GM21360 (cell line): ENCODE measurements at regions not wholly inside any gene's neighbourhood (a gene's known extent, or its start where the extent isn't known, plus 50 kb on each side); places are given as distances from the start of the nearest gene placed in this dataset.
A peak's percentile ranks its signal among the peaks of the same experiment; 100 is the strongest.
"Not testable (repeated sequence)": the region's sequence is repeated elsewhere in the genome, so short reads cannot be mapped to it uniquely, and the experiment has no call there.

Experiments used
- ATAC-seq: cut with Tn5 transposase; IDR thresholded peaks from one replicate; pipeline ENCODE4 v1.9.1; 2021; ENCODE audit warnings: mild to moderate bottlenecking, moderate library complexity; ENCODE audit not compliant: unreplicated experiment

DNA sequence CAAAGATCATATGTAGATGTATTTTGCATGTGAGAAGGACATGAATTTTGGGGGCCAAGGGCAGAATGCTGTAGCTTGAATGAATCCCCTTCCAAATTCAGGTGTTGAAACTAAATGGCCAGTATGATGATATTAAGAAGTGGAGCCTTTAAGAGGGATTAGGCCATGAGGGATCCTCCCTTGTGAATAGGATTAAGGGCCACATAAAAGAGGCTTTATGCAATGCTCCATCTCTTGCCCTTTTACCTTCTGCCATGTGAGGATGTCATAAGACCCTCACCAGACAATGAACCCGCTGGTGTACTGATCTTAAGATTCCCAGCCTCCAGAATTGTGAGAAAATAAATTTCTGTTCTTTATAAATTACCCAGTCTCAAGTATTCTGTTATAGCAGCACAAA lies 206.1 kb downstream of the YTHDC2 start:
- no peak for ATAC-seq

DNA sequence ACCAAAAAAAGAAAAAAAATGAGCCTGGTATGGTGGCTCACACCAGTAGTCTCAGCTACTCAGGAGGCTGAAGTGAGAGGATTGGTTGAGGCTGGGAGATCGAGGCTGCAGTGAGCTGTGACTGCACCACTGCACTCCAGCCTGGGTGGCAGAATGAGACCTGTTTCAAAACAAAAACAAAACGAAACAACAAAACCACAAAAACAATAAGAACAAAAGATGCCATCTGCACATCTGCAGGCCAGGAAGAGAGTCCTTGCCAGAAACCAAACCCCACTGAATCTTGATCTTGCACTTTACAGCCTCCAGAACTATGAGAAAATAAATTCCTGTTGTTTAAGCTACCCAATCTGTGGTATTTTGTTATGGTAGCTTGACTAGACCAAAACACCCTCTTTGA lies 207.7 kb downstream of the YTHDC2 start:
- no peak for ATAC-seq

DNA sequence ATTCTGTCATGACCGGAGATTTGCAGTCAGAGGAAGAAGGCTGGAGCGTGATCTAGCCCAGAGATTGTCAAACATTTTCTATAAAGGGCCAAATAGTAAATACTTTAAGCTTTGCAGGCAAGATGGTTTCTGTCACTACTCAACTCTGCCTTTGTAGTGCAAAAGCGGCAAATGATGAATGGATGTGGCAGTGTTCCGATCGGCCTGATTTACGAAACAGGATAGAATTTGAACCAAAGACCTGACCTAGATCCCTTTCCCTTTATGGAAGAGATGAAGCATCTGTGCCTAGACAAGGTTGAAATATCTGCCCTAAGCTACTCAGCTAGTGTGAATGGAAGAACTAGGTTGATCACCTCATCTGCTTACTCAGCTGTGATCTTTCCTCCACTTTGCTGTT lies 209.5 kb downstream of the YTHDC2 start:
- no peak for ATAC-seq

DNA sequence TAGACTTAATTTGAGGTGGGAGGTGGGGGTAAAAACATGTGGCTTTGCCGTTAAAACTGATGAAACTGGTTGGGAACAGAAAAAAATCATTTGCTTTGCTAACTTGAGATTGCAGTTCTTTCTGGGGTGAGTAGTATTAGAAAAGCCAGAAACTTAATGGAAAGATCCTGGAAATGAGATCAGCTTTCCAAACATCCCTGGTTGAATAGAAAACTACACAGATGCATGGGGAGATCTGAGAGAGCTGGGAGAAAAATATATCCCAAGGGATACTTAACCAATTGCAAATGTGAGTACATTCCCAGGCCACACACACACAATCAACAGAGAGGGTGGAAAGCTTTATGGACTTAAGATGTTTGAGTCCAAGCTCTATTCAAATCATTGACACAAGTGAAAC lies 222.3 kb downstream of the YTHDC2 start:
- ATAC-seq, result no peak

DNA sequence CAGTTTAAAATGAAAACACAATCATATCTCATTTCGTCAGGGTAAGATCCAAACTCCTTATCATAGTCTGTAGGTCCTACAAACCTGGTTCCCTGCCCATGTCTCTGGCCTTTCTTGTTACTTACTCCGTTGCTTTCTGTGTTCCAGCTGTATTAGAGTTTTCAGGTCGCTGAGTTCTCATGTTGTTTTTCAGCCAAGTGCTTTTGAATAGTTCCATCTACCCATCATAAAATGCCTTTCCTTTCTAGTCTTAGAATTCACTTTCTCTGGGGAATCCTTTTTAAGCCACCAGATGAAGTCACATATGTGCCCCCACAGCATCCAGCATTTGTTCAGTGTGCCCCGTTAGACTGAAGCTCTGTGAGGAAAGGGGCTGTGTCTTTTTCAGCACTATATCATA lies 228.7 kb downstream of the YTHDC2 start:
- ATAC-seq, result no peak

DNA sequence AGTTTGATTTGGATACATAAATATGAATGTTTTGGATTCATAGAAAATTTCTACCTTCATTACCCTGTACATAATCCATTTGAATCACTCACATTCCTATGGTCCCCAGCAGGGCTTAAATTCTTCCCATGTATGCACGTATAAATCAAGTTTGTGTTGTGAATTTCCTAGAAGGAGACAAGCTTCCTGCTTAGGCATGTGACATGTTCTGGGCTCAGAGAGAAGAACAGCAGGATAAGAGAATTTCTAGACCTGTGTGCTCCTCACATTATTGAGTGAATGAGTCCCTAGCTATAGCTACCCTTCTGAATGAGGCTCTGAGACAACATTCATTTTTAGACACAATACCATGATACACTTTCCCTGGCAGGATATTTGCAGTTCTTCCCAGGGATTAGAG lies 229.1 kb downstream of the YTHDC2 start:
- no peak for ATAC-seq

DNA sequence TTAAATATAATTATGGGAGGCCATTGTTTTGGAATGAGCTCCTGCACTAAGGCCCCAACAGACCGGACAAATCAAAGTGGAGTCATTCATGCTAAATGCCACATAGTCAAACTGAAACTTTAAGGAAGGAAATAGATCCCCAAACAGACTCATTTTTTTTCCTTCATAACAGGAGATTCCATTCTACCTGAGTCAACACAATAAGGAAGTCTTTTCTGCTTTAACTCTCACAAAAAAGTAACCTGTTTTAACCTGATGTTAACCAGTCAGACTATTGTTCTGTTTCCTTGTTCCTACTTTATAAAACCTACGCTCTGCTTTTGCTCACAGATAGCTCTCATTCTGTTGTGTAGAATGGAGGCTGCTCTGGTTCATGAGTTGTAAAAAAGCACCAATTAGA lies 234.9 kb downstream of the YTHDC2 start:
- no peak for ATAC-seq

DNA sequence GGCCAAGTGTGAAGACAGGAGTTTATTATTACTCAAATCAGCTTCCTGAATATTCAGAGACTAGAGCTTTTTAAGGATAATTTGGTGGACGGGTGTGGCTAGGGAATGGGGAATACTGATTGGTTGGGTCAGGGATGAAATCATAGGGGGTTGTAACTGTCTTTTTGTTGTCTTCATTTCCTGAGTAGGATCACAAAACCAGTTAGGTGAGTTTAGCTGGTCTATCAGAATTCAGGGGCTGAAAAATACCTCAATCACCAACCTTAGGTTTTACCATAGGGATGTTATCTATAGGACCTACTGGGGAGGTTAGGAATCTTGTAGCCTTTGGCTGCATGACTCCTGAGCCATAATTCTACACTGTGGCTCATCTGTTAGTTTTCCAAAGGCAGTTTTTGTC lies 235.8 kb downstream of the YTHDC2 start:
- no peak for ATAC-seq

DNA sequence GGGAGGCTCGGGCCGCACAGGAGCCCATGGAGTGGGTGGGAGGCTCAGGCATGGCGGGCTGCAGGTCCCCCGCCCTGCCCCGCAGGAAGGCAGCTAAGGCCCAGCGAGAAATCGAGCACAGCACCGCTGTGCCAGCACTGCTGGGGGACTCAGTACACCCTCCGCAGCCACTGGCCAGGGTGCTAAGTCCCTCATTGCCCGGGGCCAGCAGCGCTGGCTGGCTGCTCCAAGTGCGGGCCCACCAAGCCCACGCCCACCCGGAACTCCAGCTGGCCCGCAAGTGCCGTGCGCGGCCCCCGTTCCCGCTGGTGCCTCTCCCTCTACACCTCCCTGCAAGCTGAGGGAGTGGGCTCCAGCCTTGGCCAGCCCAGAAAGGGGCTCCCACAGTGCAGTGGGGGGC lies 239.7 kb downstream of the YTHDC2 start:
- ATAC-seq, result not testable (repeated sequence)

DNA sequence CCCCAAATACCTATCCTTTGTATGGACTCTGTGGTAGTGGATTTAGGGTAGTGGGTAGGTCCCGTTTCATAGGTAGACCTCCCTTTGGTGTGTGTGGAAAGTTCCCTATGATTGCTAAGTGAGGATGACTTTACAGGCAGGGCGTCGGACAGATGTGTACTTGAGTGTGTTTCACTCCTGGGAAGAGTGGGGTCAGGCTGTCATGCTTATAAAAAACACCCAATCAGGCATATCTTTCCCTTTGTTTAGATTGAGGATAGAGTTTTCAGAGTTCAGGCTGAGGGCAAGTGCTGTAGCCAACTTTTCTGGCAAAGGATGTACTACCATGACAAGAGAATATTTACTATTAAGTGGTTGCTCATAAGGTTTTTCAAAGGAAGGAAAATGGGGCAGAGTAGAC lies 242.0 kb downstream of the YTHDC2 start:
- ATAC-seq, result no peak

DNA sequence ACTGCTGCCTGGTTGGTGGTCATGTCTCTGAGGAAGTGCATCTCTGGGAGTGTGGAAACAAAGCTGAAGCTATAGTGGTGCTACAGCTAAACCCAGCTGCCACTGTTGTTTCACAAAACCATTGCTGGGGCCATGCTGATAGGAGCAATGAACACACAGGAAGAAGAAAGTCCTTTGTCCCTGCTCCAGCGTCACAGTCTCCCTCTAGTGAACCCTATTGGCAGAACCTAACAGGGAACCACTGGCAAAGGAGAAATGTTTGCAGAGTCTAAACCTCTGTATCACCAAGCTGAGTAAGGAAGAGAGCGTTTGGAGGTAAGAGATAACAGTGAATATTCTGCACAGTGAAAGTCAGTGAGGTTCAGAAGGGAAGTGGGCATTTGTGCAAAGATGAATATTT lies 244.0 kb downstream of the YTHDC2 start:
- ATAC-seq, result no peak

DNA sequence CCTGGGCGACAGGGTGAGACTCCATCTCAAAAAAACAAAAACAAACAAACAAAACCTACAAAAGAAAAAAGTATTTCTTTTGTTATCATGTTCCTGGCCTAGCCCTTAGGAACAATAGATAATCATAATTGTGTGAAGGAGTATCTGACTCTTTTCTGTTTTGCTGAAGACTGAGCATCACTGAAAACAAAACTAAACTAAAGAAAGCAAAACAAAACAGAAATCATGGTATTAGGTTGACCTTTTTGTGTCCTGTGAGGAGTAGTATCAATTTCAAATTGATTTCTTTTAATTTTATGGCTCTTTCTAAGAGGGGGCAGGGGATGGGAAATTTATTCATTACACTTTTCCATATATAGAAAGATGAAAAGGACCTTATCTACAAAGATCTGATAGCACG lies 246.0 kb downstream of the YTHDC2 start:
- no peak for ATAC-seq

DNA sequence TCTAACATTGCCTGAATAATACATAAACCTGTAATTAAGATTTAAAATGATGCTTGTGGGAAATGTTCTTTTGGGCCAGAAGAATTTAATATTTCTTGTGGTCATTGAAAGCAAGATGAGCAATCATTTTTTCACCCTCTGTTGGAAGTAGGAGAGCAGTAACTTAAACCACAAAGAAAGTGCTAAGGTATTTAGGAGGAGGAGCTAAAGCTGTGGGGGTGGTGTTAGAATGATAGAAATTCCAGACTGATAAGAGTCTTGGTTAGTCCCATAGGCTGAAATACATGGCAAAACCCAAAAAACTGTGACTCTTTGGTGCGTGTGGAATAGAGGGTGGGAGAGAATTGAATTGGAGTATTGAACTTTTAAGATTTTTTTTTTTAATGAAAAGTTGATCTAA lies 247.0 kb downstream of the YTHDC2 start:
- no peak for ATAC-seq

DNA sequence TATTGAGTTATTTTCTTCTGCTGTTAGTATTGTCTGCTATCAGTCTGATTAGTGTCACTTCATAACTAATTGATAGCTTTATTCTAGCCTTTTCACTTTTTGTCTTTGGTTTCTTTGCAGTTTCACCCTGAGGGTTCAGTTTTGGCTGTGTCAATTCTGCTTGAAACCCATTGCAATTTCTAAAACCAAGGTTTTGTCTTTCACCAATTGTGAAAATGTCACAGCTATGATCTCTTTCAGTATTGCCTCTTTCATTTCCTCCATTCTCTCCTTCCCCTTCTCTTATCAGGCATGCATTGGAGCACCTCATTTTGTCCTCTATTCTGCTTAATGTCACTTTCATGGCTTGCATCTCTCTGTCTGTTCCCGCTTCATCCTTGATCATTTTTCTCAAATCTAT lies 248.1 kb downstream of the YTHDC2 start:
- no peak for ATAC-seq

DNA sequence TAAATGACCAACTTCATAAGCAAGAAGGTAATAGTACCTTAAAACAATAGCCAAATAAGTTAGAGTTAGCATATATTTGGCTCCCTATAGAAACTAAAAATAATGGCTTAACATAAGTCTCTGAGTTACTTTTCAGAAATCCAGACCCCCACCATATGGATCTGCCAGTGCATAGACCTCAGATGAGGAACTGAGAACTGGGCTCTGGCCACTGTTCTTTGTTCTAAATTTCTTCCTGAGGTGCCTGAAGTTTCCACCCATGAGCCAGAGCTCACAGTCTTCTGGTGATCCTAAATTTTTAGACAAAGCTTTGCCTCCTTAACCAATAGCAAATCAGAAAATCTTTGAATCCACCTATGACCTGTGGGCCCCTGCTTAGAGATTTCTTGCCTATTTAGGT lies 250.9 kb downstream of the YTHDC2 start:
- no peak for ATAC-seq

DNA sequence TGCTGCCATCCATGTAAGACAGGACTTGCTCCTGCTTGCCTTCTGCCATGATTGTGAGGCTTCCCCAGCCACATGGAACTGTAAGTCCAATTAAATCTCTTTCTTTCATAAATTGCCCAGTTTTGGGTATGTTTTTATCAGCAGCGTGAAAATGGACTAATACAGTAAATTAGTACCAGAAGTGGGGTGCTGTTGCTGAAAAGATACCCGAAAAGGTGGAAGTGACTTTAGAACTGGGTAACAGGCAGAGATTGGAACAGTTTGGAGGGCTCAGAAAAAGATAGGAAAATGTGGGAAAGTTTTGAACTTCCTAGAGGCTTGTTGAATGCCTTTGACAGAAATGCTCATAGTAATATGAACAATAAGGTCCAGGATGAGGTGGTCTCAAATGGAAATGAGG lies 253.3 kb downstream of the YTHDC2 start:
- ATAC-seq, result not testable (repeated sequence)

DNA sequence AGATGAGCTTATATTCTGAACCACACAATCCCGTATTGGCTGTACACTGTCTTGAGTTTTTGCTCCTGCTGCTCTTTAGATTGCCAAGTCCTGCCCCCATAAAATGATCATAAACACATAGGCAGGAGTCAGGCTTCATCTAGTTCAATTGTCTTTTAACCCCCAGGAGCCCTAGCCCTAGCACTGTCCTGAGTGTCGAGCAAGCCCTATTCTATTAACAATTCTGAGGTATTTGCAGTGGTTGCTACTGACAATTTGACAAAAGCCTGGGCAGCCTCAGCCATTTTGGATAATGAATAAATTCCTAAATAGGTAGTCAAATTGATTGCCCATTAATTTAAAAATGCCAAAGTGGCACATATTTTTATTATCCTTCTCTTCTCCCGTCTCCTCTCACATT lies 257.2 kb downstream of the YTHDC2 start:
- no peak for ATAC-seq

DNA sequence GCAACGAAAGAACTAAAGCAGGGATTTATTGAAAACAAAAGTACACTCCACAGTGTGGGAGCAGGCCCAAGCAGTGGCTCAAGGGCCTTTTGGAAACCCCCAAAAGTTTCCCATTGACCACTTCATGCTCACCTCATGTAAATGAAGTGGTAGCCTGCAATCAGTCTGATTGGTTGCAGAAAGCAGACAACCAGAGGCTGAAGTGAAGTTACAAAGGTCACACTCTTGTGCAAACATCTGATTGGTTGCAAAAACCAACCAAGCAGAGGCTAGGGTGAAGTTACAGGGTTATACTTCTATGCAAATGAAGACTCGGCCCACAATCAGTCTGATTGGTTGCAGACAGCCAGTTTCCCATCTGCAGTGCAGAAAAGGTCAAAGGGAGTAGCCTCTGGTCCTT lies 258.0 kb downstream of the YTHDC2 start:
- ATAC-seq, result peak; percentile 75

DNA sequence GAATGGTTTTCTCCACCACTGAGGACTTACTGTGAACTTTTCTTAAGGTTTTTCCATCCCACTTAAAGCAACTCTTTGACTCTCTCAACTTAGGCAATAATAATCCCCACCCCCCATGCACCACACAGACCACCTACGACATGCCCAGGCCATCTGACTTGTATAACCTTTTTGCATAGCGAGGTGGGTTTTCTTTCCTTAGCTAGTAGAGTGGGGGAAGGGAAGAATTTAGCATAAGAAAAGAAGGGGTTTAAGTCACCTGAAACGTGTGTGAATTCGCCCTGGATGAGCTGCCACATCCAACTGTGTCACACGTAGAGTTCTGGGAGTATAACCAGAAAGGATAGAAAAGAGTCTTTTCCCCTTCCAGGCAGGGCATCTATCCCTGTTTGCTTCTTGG lies 262.7 kb downstream of the YTHDC2 start:
- ATAC-seq, result no peak

DNA sequence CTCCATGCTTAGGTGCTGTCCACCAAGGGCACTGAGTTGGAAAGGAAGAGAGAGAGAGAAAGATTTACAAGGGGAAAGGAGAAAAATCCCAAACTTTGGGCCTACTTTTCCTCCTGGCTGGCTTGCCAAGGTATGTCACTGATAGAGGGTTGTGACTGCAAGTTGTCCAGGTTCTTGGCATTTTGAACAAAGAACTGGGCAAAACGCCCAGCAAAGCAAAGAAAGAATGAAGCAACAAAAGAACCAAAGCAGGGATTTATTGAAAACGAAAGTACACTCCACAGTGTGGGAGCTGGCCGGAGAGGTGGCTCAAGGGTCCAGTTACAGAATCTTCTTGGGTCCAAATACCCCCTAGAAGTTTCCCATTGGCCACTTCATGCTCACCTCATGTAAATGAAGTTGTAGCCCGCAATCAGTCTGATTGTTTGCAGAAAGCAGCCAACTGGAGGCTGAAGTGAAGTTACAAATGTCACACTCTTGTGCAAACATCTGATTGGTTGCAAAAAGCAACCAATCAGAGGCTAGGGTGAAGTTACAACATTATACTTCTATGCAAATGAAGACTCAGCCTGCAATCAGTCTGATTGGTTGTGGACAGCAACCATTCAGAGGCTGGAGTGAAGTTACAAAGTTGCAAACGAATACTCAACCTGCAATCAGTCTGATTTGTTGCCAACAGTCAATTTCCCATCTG lies 263.5 kb downstream of the YTHDC2 start:
- no peak for ATAC-seq

DNA sequence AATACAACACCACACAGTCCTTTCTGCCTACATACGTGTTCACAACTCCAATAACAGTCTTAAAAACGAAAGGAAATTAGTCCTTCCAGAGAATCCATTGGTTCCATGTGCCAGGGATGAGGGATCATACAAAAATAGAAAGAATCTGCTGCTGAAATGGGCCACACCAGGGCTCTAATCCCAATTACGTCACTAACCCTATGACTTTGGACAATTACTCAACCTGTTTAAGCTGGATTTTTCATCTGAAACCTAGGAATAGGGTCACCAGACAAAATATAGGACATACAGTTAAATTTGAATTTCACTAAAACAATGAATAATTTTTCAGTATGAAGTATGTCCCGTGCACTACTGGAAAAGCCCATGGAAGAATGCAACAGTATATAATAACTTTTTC lies 264.7 kb downstream of the YTHDC2 start:
- no peak for ATAC-seq

DNA sequence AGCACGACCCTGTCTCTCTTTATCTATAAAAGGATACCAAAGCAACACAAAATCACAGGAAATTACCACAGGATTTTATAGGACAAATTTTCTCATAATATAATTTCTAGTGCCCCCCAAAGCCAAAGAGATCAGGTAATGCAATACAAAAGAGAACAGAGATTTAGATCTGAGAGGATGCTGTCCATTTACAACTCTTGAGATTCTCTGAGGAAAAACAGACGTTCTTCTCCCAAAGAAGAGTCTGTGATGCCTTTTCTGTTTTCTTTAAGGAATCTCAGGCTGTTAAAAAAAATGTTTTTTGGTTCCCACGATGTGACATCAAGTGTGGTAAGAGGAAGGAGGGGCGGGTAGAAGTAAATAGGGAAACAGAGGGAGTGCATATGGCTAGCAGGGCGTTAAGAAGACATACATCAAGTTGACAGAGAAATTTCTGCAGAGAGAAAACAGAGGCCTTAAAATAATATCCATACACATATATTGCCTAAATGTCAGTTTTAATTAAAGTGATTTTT lies 274.7 kb downstream of the YTHDC2 start:
- no peak for ATAC-seq

DNA sequence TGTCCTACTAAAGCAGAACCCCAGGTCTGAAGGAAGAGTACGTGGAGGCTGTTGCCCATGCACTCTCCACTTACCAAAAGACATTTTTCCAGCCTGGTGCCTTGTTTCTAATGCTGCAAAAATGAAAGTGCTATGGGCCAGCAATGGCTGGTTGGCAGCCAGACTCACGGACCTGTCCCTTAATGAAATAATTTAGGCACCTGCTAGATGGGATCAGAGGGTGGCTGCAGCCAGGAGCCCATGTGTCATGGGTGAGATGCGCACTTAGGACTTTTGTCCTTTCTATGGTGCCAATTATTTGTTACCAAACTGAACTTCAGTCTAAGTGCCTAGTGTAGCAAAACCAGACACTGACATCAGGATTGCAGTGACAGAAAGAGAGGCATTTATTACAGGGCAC lies 276.3 kb downstream of the YTHDC2 start:
- no peak for ATAC-seq
